T-cell (primary cell): ENCODE measurements at regions not wholly inside any gene's neighbourhood (a gene's known extent, or its start where the extent isn't known, plus 50 kb on each side); places are given as distances from the start of the nearest gene placed in this dataset.

Source experiments
- ATAC-seq, 4 experiments: fragments of 200-7000 bp in 3 of 4; fragments of 150-1000 bp in 1 of 4; cut with Tn5 transposase; replicated peaks in 1 of 4; 1 replicate in 3 of 4; 2 replicates in 1 of 4; pipeline ENCODE4 v1.10.0; 2021; ENCODE audit warnings: moderate library complexity in 3 of 4, mild to moderate bottlenecking in 2 of 4, moderate number of reproducible peaks in 1 of 4
- CTCF ChIA-PET, 2 donors: fragments of 300-600 bp; sonication (Branson Sonifier 250); formaldehyde crosslinking; loops; one replicate each; lab custom pipeline; 2022; ENCODE audit warnings: antibody characterized with exemption in 2 of 2; lab: Charles Lee
- POLR2A ChIA-PET, 2 donors: fragments of 300-600 bp; sonication (Branson Sonifier 250); formaldehyde crosslinking; loops; one replicate each; lab custom pipeline; 2022; ENCODE audit warnings: antibody characterized with exemption in 2 of 2; lab: Charles Lee
- DNase-seq, 35 experiments: peaks; one replicate each; pipeline versions ENCODE4 v3.0.0 to v3.0.0-alpha.2; 2013 to 2023
- H3K27ac ChIP-seq: one replicate; pipeline ENCODE4 v1.5.1; 2013; ENCODE audit warnings: low read length
- H3K27me3 ChIP-seq, 2 experiments: replicated peaks in 1 of 2; 1 replicate in 1 of 2; 2 replicates in 1 of 2; pipeline versions ENCODE4 v1.6.1 to v1.7.0; 2013; ENCODE audit warnings: low read length in 1 of 2, mixed read lengths in 1 of 2; ENCODE audit not compliant: control insufficient read depth in 2 of 2, insufficient read depth in 2 of 2; ENCODE audit errors: extremely low read depth in 1 of 2
- H3K36me3 ChIP-seq, 2 donors: 1 replicate in 1 of 2; 2 replicates in 1 of 2; pipeline versions ENCODE4 v1.6.1 to v1.7.0; 2013; ENCODE audit warnings: low read length in 1 of 2; ENCODE audit not compliant: control insufficient read depth in 2 of 2, insufficient read depth in 1 of 2; ENCODE audit errors: extremely low read depth in 1 of 2
- H3K4me1 ChIP-seq, 2 experiments: 1 replicate in 1 of 2; 2 replicates in 1 of 2; pipeline versions ENCODE4 v1.6.1 to v1.7.0; 2013; ENCODE audit warnings: low read length in 2 of 2, mixed read lengths in 1 of 2; ENCODE audit not compliant: insufficient read depth in 2 of 2, control insufficient read depth in 1 of 2; ENCODE audit errors: extremely low read depth in 1 of 2
- H3K4me3 ChIP-seq, 2 donors: 1 replicate in 1 of 2; 2 replicates in 1 of 2; pipeline versions ENCODE4 v1.5.1 to v1.7.0; 2013; ENCODE audit warnings: mild to moderate bottlenecking in 2 of 2, low read length in 1 of 2, moderate library complexity in 1 of 2; ENCODE audit not compliant: control insufficient read depth in 1 of 2; ENCODE audit errors: extremely low read depth in 1 of 2
- H3K9me3 ChIP-seq: 2 replicates; pipeline ENCODE4 v1.7.0; 2013
- H3K27ac Mint-ChIP-seq, 2 donors: one replicate each; pipeline ENCODE4 v1.8.0; 2020 to 2021; ENCODE audit warnings: mild to moderate bottlenecking in 2 of 2, mixed read lengths in 2 of 2
- H3K27me3 Mint-ChIP-seq, 2 donors: one replicate each; pipeline ENCODE4 v1.8.0; 2021 to 2022; ENCODE audit warnings: mixed read lengths in 2 of 2
- H3K36me3 Mint-ChIP-seq: one replicate; pipeline ENCODE4 v1.8.0; 2021; ENCODE audit warnings: mixed read lengths
- H3K4me1 Mint-ChIP-seq, 3 donors: one replicate each; pipeline ENCODE4 v1.8.0; 2020 to 2022; ENCODE audit warnings: mixed read lengths in 3 of 3, mild to moderate bottlenecking in 1 of 3
- H3K4me3 Mint-ChIP-seq, 3 donors: one replicate each; pipeline ENCODE4 v1.8.0; 2020 to 2022; ENCODE audit warnings: mild to moderate bottlenecking in 3 of 3, mixed read lengths in 3 of 3, moderate library complexity in 3 of 3
- H3K9me3 Mint-ChIP-seq, 3 donors: one replicate each; pipeline ENCODE4 v1.8.0; 2020 to 2022; ENCODE audit warnings: mixed read lengths in 3 of 3
- WGBS: methylation state at CpG from one replicate; pipeline ENCODE4 v1.1.5; 2013; ENCODE audit warnings: missing lambda C conversion rate; ENCODE audit not compliant: insufficient coverage; 5-methylcytosine and 5-hydroxymethylcytosine counted together

DNA sequence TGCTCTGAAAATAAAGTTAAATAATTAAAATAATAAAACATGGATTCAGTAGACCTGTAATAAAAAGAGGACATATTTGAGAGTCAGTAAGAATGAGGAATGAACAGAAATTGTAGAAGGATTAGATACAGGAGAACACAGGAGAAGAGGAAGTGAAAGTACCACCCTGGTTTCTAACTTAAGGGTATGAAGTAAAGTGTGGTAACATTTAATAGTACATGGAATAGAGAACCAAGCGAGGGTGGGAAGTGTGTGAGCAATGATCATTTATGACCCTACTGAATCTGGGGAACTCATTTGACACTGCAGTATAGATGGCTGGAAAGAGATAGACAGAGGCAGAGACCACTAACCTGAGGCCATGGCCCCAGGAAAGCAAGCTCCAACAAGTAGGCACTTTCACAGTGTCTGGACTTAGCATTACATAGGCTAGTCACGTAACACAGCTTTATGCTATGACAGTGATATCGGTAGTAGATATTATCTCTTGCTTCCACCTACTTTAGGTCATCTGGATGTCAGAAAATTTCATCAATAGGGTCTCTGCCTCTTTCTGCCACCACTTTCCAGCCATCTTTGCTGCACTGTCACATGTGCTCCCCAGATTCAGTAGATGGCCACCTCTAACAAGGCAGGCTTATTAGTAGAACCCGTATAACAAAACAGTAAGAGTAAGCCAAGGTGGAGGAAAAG is 633.9 kb upstream of the MIR17HG start:
- ATAC-seq (no peak), DNase-seq (no peak)
- 80% methylated on average over 2 of the region's 4 CpGs for WGBS
- H3K4me1 ChIP-seq: no peaks in the 10 kb centered on the region
- H3K9me3 ChIP-seq: no peaks in the 10 kb centered on the region
- no peak overlapping the region for H3K4me3 ChIP-seq
- no peak overlapping the region for H3K27ac ChIP-seq
- H3K36me3 ChIP-seq: no peaks in the 10 kb centered on the region
- Mint-ChIP-seq H3K4me3 (no peak overlapping the region), H3K27ac (no peak overlapping the region), H3K36me3 (no peaks in the 10 kb centered on the region), H3K4me1 (no peaks in the 10 kb centered on the region), H3K9me3 (peaks cover 5 to 9% (median 6%) of the 10 kb centered on the region in 3 donors), H3K27me3 (no peaks in the 10 kb centered on the region)
- CTCF ChIA-PET: no interaction called here
- POLR2A ChIA-PET: no interaction called here
- H3K27me3 ChIP-seq: no peaks in the 10 kb centered on the region

DNA sequence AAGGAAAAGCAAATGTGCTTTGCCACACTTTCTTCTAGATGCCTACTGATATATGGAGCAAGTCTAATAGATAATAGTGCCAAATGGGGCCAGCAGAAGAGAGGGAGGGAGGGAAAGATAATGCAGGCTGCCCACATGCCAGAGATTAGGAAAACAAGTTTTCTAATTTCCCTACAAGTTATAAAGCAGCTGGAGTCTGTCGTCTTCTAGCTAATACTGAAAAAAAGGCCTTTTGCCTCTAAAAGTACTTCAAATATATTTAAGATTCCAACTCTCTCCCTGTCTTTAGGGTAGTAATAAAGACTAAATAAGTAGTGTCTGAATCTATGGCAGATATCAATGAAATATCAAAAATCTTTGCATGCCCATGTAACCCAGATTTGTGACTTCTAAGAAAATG is 632.0 kb upstream of the MIR17HG start:
- DNase-seq (no peak), ATAC-seq (no peak)
- no peak overlapping the region for H3K4me3 ChIP-seq
- WGBS: no CpG with 5 or more reads among the region's 1 CpG
- no peaks in the 10 kb centered on the region for H3K4me1 Mint-ChIP-seq
- H3K36me3 Mint-ChIP-seq: no peaks in the 10 kb centered on the region
- no peaks in the 10 kb centered on the region for H3K36me3 ChIP-seq
- H3K4me3 Mint-ChIP-seq: no peak overlapping the region
- H3K27ac ChIP-seq: no peak overlapping the region
- no peaks in the 10 kb centered on the region for H3K27me3 ChIP-seq
- no peaks in the 10 kb centered on the region for H3K27me3 Mint-ChIP-seq
- H3K9me3 ChIP-seq: no peaks in the 10 kb centered on the region
- POLR2A ChIA-PET: no interaction called here
- peaks cover 0 to 8% (median 5%) of the 10 kb centered on the region in 3 donors for H3K9me3 Mint-ChIP-seq
- no peaks in the 10 kb centered on the region for H3K4me1 ChIP-seq
- no peak overlapping the region for H3K27ac Mint-ChIP-seq
- CTCF ChIA-PET: no interaction called here

DNA sequence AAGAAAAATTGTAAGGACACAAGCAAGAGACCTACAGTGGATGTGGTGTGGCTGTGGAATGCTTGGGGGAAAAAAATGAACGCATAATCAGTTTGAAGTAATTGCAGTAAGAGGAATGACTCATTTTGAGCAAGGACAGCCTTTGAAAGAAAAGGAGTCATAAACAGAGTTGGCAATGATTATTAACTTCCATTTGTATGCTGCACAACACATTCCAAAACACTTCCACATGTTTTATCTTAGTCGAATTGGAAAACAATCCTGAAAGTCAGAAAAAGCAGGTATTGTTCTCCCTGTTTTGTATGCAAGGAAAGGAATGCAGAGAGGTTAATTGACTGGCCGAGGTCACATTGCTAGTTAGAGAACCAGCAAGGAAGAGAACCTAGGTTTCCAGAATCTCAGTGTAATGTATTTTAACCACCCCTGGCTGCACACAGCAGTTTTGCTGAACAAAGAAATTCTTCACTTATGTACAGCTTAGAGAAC is 630.0 kb upstream of the MIR17HG start:
- no peaks in the 10 kb centered on the region for H3K9me3 ChIP-seq
- Mint-ChIP-seq H3K27me3 (no peaks in the 10 kb centered on the region), H3K9me3 (peaks cover 4 to 14% (median 5%) of the 10 kb centered on the region in 3 donors), H3K4me3 (no peak overlapping the region), H3K4me1 (no peaks in the 10 kb centered on the region), H3K36me3 (no peaks in the 10 kb centered on the region), H3K27ac (no peak overlapping the region)
- H3K4me1 ChIP-seq: no peaks in the 10 kb centered on the region
- H3K36me3 ChIP-seq: no peaks in the 10 kb centered on the region
- ATAC-seq (no peak), DNase-seq (no peak)
- no peak overlapping the region for H3K27ac ChIP-seq
- no peaks in the 10 kb centered on the region for H3K27me3 ChIP-seq
- H3K4me3 ChIP-seq: no peak overlapping the region
- WGBS: no CpG with 5 or more reads among the region's 3 CpGs
- ChIA-PET POLR2A (interaction anchor here in 1 of 2 donors (0.6 kb wide), 1 partner anchor 165 kb away, joined by 6 read pairs; no protein-coding TSS in a partner anchor), CTCF (no interaction called here)

DNA sequence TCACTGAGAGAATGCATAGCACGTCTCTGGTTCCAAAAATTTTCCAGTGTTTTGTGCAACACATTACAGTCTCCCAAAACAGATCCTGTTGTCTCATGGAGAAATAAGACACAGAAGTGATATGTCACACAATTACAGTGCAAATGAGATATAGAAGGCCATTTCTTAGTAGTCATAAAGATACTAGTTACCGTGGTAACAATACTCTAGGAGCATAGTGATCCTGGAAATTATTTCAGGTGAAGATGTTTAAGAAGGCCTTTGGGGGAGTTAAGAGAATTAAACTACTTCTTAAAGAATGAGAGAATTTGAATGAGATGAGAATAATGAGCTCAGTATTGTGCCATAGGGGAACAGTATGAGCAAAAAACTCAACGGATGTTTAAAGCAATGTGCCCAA is 628.0 kb upstream of the MIR17HG start:
- H3K9me3 Mint-ChIP-seq: peaks cover 4 to 14% (median 5%) of the 10 kb centered on the region in 3 donors
- H3K4me1 ChIP-seq: no peaks in the 10 kb centered on the region
- no peaks in the 10 kb centered on the region for H3K27me3 ChIP-seq
- H3K27ac ChIP-seq: no peak overlapping the region
- DNase-seq (no peak), ATAC-seq (no peak)
- H3K4me1 Mint-ChIP-seq: no peaks in the 10 kb centered on the region
- H3K27ac Mint-ChIP-seq: no peak overlapping the region
- no peaks in the 10 kb centered on the region for H3K36me3 ChIP-seq
- H3K4me3 Mint-ChIP-seq: no peak overlapping the region
- no peak overlapping the region for H3K4me3 ChIP-seq
- ChIA-PET POLR2A (no interaction called here), CTCF (no interaction called here)
- no peaks in the 10 kb centered on the region for H3K9me3 ChIP-seq
- no peaks in the 10 kb centered on the region for H3K36me3 Mint-ChIP-seq
- WGBS: no CpG with 5 or more reads among the region's 3 CpGs
- H3K27me3 Mint-ChIP-seq: no peaks in the 10 kb centered on the region

DNA sequence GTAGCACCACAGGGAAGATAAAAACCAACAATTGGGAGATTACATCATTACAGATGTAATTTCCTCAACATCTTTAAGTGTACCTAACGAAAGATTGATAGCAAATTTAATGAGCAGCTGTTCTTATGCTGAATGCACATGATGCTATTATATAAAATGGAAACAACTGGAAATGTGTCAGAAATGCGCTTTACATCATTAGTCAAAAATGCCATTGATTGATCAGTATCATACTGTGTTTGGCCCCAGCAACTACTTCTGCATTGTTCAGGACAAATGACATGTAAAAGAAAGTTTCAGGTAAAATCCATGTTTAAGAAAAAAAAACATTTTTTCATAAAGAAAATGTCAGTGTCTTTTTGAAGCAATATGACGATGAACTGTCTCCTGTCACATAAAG is 625.5 kb upstream of the MIR17HG start:
- H3K9me3 ChIP-seq: no peaks in the 10 kb centered on the region
- no peak overlapping the region for H3K4me3 ChIP-seq
- Mint-ChIP-seq H3K4me3 (no peak overlapping the region), H3K9me3 (peaks cover 4 to 14% (median 4%) of the 10 kb centered on the region in 3 donors), H3K36me3 (no peaks in the 10 kb centered on the region), H3K27me3 (no peaks in the 10 kb centered on the region), H3K4me1 (no peaks in the 10 kb centered on the region), H3K27ac (no peak overlapping the region)
- no CpG with 5 or more reads among the region's 3 CpGs for whole genome bisulfite sequencing
- H3K36me3 ChIP-seq: no peaks in the 10 kb centered on the region
- no peaks in the 10 kb centered on the region for H3K4me1 ChIP-seq
- ATAC-seq (no peak), DNase-seq (no peak)
- ChIA-PET CTCF (no interaction called here), POLR2A (no interaction called here)
- no peaks in the 10 kb centered on the region for H3K27me3 ChIP-seq
- no peak overlapping the region for H3K27ac ChIP-seq

DNA sequence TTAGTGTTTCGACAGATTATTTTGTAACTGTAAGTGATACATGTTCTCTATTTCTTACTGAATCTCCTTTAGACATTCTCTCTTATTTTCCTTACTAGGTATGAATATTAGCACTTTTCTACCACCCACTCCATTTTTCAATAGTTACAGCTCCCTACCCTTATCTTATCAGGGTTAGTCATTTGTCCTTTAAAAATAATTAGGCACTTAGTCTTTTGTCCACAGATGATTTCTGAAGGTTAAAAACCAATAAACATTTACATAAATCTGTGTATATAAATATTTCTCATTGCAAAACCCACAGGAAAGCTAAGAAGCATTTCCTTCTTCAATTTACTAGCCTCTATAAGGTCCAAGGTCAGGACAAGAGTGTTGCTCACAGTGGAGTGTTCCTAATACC is 624.1 kb upstream of the MIR17HG start:
- no peaks in the 10 kb centered on the region for H3K27me3 ChIP-seq
- H3K4me1 Mint-ChIP-seq: no peaks in the 10 kb centered on the region
- ATAC-seq (no peak), DNase-seq (no peak)
- no peaks in the 10 kb centered on the region for H3K27me3 Mint-ChIP-seq
- no CpG with 5 or more reads among the region's 1 CpG for WGBS
- ChIA-PET CTCF (no interaction called here), POLR2A (no interaction called here)
- H3K36me3 Mint-ChIP-seq: no peaks in the 10 kb centered on the region
- H3K36me3 ChIP-seq: no peaks in the 10 kb centered on the region
- H3K27ac Mint-ChIP-seq: no peak overlapping the region
- H3K4me1 ChIP-seq: no peaks in the 10 kb centered on the region
- peaks cover 2 to 11% (median 4%) of the 10 kb centered on the region in 3 donors for H3K9me3 Mint-ChIP-seq
- no peak overlapping the region for H3K27ac ChIP-seq
- no peak overlapping the region for H3K4me3 ChIP-seq
- H3K9me3 ChIP-seq: no peaks in the 10 kb centered on the region
- no peak overlapping the region for H3K4me3 Mint-ChIP-seq
